Right lobe of liver (tissue), 6 donors: ENCODE measurements at regions not wholly inside any gene's neighbourhood (a gene's known extent, or its start where the extent isn't known, plus 50 kb on each side); places are given as distances from the start of the nearest gene placed in this dataset.
A peak's percentile ranks its signal among the peaks of the same experiment; 100 is the strongest.

Experiments used
- ATAC-seq, 4 donors: fragments of 200-7000 bp; cut with Tn5 transposase; one replicate each; pipeline ENCODE4 v1.9.1; 2020; ENCODE audit warnings: mild to moderate bottlenecking in 4 of 4, moderate library complexity in 4 of 4
- DNase-seq, 3 donors: peaks; one replicate each; pipeline ENCODE4 v3.0.0-alpha.2; 2020
- H3K27ac ChIP-seq, 3 donors: fragments of 200-600 bp; one replicate each; pipeline ENCODE4 v1.8.0; 2022
- H3K27me3 ChIP-seq, 2 donors: fragments of 200-600 bp; one replicate each; pipeline ENCODE4 v1.8.0; 2022
- H3K36me3 ChIP-seq, 4 donors: fragments of 200-600 bp; sonication (generic) in 1 of 4; one replicate each; pipeline versions ENCODE4 v1.5.1 to v1.8.0; 2017 to 2022; ENCODE audit warnings: control low read depth in 1 of 4
- H3K4me1 ChIP-seq, 4 donors: fragments of 200-600 bp; sonication (generic) in 1 of 4; one replicate each; pipeline versions ENCODE4 v1.5.1 to v1.8.0; 2017 to 2022; ENCODE audit warnings: control low read depth in 1 of 4
- H3K4me3 ChIP-seq, 3 donors: fragments of 200-600 bp; one replicate each; pipeline ENCODE4 v1.8.0; 2022
- H3K9me3 ChIP-seq, 4 donors: fragments of 200-600 bp; sonication (generic) in 1 of 4; one replicate each; pipeline versions ENCODE4 v1.5.1 to v1.8.0; 2017 to 2022; ENCODE audit warnings: control low read depth in 1 of 4
- CTCF ChIP-seq, 4 donors: fragments of 200-600 bp in 3 of 4; fragments of 450-650 bp in 1 of 4; IDR thresholded peaks; one replicate each; pipeline versions ENCODE4 v1.5.1 to v1.8.0; 2016 to 2022; ENCODE audit warnings: antibody characterized with exemption in 4 of 4, mild to moderate bottlenecking in 2 of 4
- POLR2A ChIP-seq: fragments of 450-650 bp; IDR thresholded peaks from one replicate; pipeline ENCODE4 v1.6.1; 2017; ENCODE audit warnings: antibody characterized with exemption, mild to moderate bottlenecking
- WGBS: methylation state at CpG from one replicate; pipeline ENCODE4 v1.1.6; 2018; ENCODE audit warnings: low coverage, low lambda C conversion rate; ENCODE audit not compliant: insufficient coverage; ENCODE audit errors: missing lambda C conversion rate; 5-methylcytosine and 5-hydroxymethylcytosine counted together
- intact Hi-C, 2 donors: fragments of 100-400 bp; cut with DNase I; formaldehyde crosslinking; loops; one replicate each; pipeline versions ENCODE4 v1.11.2 to v1.14.1; 2022
- donor health status: DM: no; HTN: yes; CAD: no.
- donor health status: DM: no; HTN: no; CAD: no.
- donor health status: DM: no; HTN: no; CAD: no.
- donor health status: DM: no; HTN: yes; CAD: no.
- donor health status: DM: no; HTN: yes; CAD: no.

- no peaks in the 10 kb centered on the region for H3K9me3 ChIP-seq
- H3K4me3 ChIP-seq = no peak overlapping the region
- no peak for DNase-seq
- no peaks in the 10 kb centered on the region for H3K27me3 ChIP-seq
- no peaks in the 10 kb centered on the region for H3K36me3 ChIP-seq
- intact Hi-C loops = loop anchor here in 1 of 2 donors (10.0 kb wide), 1 partner anchor 321 kb away; the partner anchor contains the start of gene SLC17A8
- WGBS = 28% methylated on average over 4 of the region's 4 CpGs
- H3K4me1 ChIP-seq = no peaks in the 10 kb centered on the region
- H3K27ac ChIP-seq = no peak overlapping the region
- TF ChIP-seq CTCF (IDR thresholded peaks at IDR 0.05) (no peak), POLR2A (no peak)
- no peak for ATAC-seq
Observed at GRCh38 chr12:100675432-100675831, 101.9 kb downstream of the GAS2L3 start.

GRCh38 chr12:100681074-100681473 is 107.6 kb downstream of the GAS2L3 start:
- Histone ChIP-seq H3K27me3 (no peaks in the 10 kb centered on the region), H3K36me3 (no peaks in the 10 kb centered on the region), H3K4me3 (no peak overlapping the region), H3K9me3 (no peaks in the 10 kb centered on the region), H3K4me1 (no peaks in the 10 kb centered on the region), H3K27ac (no peak overlapping the region)
- TF ChIP-seq POLR2A = no peak
- intact Hi-C loops = no loop called here
- ATAC-seq = no peak
- DNase-seq = no peak

- TF ChIP-seq POLR2A = no peak
- TF ChIP-seq CTCF (IDR thresholded peaks at IDR 0.05) = no peak
- no peaks in the 10 kb centered on the region for H3K27me3 ChIP-seq
- DNase-seq = no peak
- no peaks in the 10 kb centered on the region for H3K4me1 ChIP-seq
- no peaks in the 10 kb centered on the region for H3K36me3 ChIP-seq
- H3K27ac ChIP-seq = no peak overlapping the region
- no peak for ATAC-seq
- H3K9me3 ChIP-seq = no peaks in the 10 kb centered on the region
- WGBS = 63% methylated on average over 2 of the region's 2 CpGs
- H3K4me3 ChIP-seq = no peak overlapping the region
- intact Hi-C loops = no loop called here
Observed at GRCh38 chr12:100682178-100682577, 108.7 kb downstream of the GAS2L3 start.

- intact Hi-C loops = no loop called here
- ATAC-seq (peak in 3 of 4 donors; percentile 38 to 77 (median 54)), DNase-seq (no peak)
- TF ChIP-seq CTCF (IDR thresholded peaks at IDR 0.05) (no peak), POLR2A (no peak)
- H3K4me3 ChIP-seq = no peak overlapping the region
- WGBS = 40% methylated on average over 1 of the region's 1 CpG
- H3K27me3 ChIP-seq = no peaks in the 10 kb centered on the region
- no peaks in the 10 kb centered on the region for H3K36me3 ChIP-seq
- no peak overlapping the region for H3K27ac ChIP-seq
- no peaks in the 10 kb centered on the region for H3K9me3 ChIP-seq
- no peaks in the 10 kb centered on the region for H3K4me1 ChIP-seq
Observed at GRCh38 chr12:100687686-100688085, 106.9 kb upstream of the ANO4 start.

GRCh38 chr12:100688451-100688864 is 106.1 kb upstream of the ANO4 start:
- Histone ChIP-seq H3K36me3 (no peaks in the 10 kb centered on the region), H3K4me1 (no peaks in the 10 kb centered on the region), H3K4me3 (no peak overlapping the region), H3K9me3 (no peaks in the 10 kb centered on the region), H3K27me3 (no peaks in the 10 kb centered on the region), H3K27ac (no peak overlapping the region)
- DNase-seq (no peak), ATAC-seq (no peak)
- TF ChIP-seq CTCF (IDR thresholded peaks at IDR 0.05) (no peak), POLR2A (no peak)
- intact Hi-C loops = no loop called here
- WGBS = 80% methylated on average over 1 of the region's 2 CpGs
